OCI-LY3 (cell line): ENCODE measurements at regions not wholly inside any gene's neighbourhood (a gene's known extent, or its start where the extent isn't known, plus 50 kb on each side); places are given as distances from the start of the nearest gene placed in this dataset.
"Not testable (repeated sequence)": the region's sequence is repeated elsewhere in the genome, so short reads cannot be mapped to it uniquely, and the experiment has no call there.

Experiments
- H2AFZ ChIP-seq: fragments of 200-600, 300-600 bp; shearing (Covaris generic); 2 replicates; pipeline ENCODE4 v1.6.0; 2014; ENCODE audit warnings: antibody characterized with exemption, low read depth, low read length
- H3K27ac ChIP-seq: fragments of 200-600, 300-600 bp; sonication (generic); 2 replicates; pipeline ENCODE4 v1.5.1; 2014; ENCODE audit warnings: mild to moderate bottlenecking, low read length, moderate library complexity, mixed read lengths
- H3K27me3 ChIP-seq: fragments of 200-600, 300-600 bp; sonication (generic); 2 replicates; pipeline ENCODE4 v1.6.1; 2014; ENCODE audit warnings: low read depth, low read length, mixed read lengths
- H3K36me3 ChIP-seq: fragments of 200-600, 300-600 bp; sonication (generic); replicated peaks from 2 replicates; pipeline ENCODE3; 2014; ENCODE audit warnings: low read depth, low read length, mixed read lengths
- H3K4me1 ChIP-seq: fragments of 300-600, 200-600 bp; sonication (generic); 2 replicates; pipeline ENCODE4 v1.6.1; 2014; ENCODE audit warnings: low read length, mixed read lengths
- H3K4me2 ChIP-seq: fragments of 200-600, 300-600 bp; sonication (generic); 2 replicates; pipeline ENCODE4 v1.6.1; 2014; ENCODE audit warnings: low read length, mixed read lengths
- H3K4me3 ChIP-seq: fragments of 300-600, 200-600 bp; sonication (generic); 2 replicates; pipeline ENCODE4 v1.5.1; 2014; ENCODE audit warnings: antibody characterized with exemption, mild to moderate bottlenecking, low read length, moderate library complexity
- H3K79me2 ChIP-seq: fragments of 300-600, 200-600 bp; shearing (Covaris generic); 2 replicates; pipeline ENCODE4 v1.6.1; 2014; ENCODE audit warnings: mild to moderate bottlenecking, low read length, mixed read lengths
- H3K9ac ChIP-seq: fragments of 300-600, 200-600 bp; shearing (Covaris generic); 2 replicates; pipeline ENCODE4 v1.6.0; 2014; ENCODE audit warnings: mild to moderate bottlenecking, low read length, moderate library complexity
- H3K9me3 ChIP-seq: fragments of 200-600, 300-600 bp; shearing (Covaris generic); 2 replicates; pipeline ENCODE4 v1.6.1; 2014; ENCODE audit warnings: low read length, mixed read lengths; ENCODE audit not compliant: insufficient read depth
- H4K20me1 ChIP-seq: fragments of 200-600, 300-600 bp; sonication (generic); 2 replicates; pipeline ENCODE4 v1.6.1; 2016; ENCODE audit warnings: low read length, mixed read lengths; ENCODE audit not compliant: insufficient read depth
- EZH2phosphoT487 ChIP-seq: fragments of 200-600 bp; shearing (Covaris generic); IDR thresholded peaks from 2 replicates; pipeline ENCODE4 v1.6.1; 2018; ENCODE audit warnings: antibody characterized with exemption, mixed run types, low read depth
- TF ChIP-seq, protein P1 (sequence below): fragments of 200-600, 300-600 bp; sonication (generic); IDR thresholded peaks from 2 replicates; pipeline ENCODE4 v1.5.1; 2014; ENCODE audit warnings: antibody characterized with exemption, low read length, low read depth

- peak overlapping the region; percentile 62 for H3K9ac ChIP-seq
- H3K4me2 ChIP-seq, result peak overlapping the region; percentile 66
- H3K9me3 ChIP-seq, result no peaks in the 10 kb centered on the region
- H3K79me2 ChIP-seq, result peaks cover 40% of the 10 kb centered on the region
- no peaks in the 10 kb centered on the region for H3K36me3 ChIP-seq
- no peak for TF ChIP-seq EZH2phosphoT487
- H3K27ac ChIP-seq, result peak overlapping the region; percentile 83
- H4K20me1 ChIP-seq, result no peaks in the 10 kb centered on the region
- peaks cover 53% of the 10 kb centered on the region for H3K4me1 ChIP-seq
- no peaks in the 10 kb centered on the region for H3K27me3 ChIP-seq
- peak overlapping the region; percentile 34 for H3K4me3 ChIP-seq
- no peak overlapping the region for H2AFZ ChIP-seq
Observed at GRCh38 chr7:131039836-131040235, 287.8 kb upstream of the MKLN1 start.

- peaks cover 3% of the 10 kb centered on the region for H3K36me3 ChIP-seq
- H3K9ac ChIP-seq, result peak overlapping the region; percentile 62
- H3K27me3 ChIP-seq, result no peaks in the 10 kb centered on the region
- no peak for TF ChIP-seq EZH2phosphoT487
- TF ChIP-seq, protein P1, sequence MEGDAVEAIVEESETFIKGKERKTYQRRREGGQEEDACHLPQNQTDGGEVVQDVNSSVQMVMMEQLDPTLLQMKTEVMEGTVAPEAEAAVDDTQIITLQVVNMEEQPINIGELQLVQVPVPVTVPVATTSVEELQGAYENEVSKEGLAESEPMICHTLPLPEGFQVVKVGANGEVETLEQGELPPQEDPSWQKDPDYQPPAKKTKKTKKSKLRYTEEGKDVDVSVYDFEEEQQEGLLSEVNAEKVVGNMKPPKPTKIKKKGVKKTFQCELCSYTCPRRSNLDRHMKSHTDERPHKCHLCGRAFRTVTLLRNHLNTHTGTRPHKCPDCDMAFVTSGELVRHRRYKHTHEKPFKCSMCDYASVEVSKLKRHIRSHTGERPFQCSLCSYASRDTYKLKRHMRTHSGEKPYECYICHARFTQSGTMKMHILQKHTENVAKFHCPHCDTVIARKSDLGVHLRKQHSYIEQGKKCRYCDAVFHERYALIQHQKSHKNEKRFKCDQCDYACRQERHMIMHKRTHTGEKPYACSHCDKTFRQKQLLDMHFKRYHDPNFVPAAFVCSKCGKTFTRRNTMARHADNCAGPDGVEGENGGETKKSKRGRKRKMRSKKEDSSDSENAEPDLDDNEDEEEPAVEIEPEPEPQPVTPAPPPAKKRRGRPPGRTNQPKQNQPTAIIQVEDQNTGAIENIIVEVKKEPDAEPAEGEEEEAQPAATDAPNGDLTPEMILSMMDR, result peak; percentile 98
- H3K4me1 ChIP-seq, result peaks cover 46% of the 10 kb centered on the region
- no peak overlapping the region for H2AFZ ChIP-seq
- H3K9me3 ChIP-seq, result no peaks in the 10 kb centered on the region
- peak overlapping the region; percentile 42 for H3K4me3 ChIP-seq
- no peaks in the 10 kb centered on the region for H4K20me1 ChIP-seq
- peak overlapping the region; percentile 66 for H3K4me2 ChIP-seq
- peaks cover 34% of the 10 kb centered on the region for H3K79me2 ChIP-seq
- peak overlapping the region; percentile 83; the same call in 1 of the 2 replicates for H3K27ac ChIP-seq
Observed at GRCh38 chr7:131040467-131040932, 287.2 kb upstream of the MKLN1 start.

GRCh38 chr7:131041012-131041695 lies 286.5 kb upstream of the MKLN1 start:
- not testable (repeated sequence) for H4K20me1 ChIP-seq, H3K9me3 ChIP-seq, H2AFZ ChIP-seq, H3K27ac ChIP-seq, H3K36me3 ChIP-seq, H3K27me3 ChIP-seq, H3K9ac ChIP-seq, H3K4me3 ChIP-seq, H3K4me2 ChIP-seq
- peaks cover 42% of the 10 kb centered on the region for H3K4me1 ChIP-seq
- H3K79me2 ChIP-seq, result peaks cover 31% of the 10 kb centered on the region

DNA sequence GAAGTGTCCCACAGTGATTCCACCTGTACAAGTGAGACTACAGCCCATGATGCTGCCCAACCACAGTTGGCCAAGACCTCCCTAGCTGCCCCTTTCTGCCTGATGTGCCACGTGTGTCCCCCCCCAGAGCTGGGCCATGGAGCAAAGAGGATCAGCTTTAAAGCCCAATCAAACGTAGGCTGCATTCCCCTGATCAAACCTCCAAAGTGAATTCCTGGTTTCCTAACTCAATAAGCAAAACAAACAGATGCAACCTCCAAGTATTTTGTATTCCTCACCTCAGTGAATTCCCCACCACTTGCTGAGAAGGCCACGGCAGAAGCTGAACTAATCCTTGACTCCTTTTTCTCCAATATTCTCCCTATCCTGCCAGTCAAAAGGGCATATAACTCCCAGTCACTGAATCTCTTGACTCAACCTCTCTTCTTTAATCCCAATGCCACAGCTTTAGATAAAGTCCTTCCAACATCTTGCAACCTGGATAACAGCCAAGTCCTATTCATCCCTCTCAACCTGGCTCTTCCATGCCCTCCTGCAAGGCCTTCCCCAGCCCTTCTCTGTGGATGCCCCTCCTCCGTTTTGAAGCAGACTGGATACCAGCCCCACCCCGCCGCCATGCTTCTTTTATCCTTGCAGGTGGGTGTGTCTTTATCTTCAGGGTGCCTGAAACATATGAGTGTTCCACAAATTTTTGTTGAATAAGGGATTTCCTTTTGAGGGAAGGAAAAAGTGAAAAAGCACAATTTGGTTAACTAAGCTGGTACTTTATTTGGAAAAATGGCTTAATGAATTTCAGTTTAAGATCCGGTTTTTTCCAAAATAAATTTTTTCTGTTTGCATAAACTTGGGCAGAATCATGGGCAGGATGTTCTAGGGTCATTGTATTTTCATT lies 285.2 kb upstream of the MKLN1 start:
- Histone ChIP-seq H3K36me3 (peaks cover 5% of the 10 kb centered on the region), H3K4me1 (peaks cover 32% of the 10 kb centered on the region), H3K9me3 (no peaks in the 10 kb centered on the region), H2AFZ (no peak overlapping the region), H3K27me3 (no peaks in the 10 kb centered on the region), H4K20me1 (no peaks in the 10 kb centered on the region), H3K27ac (no peak overlapping the region), H3K4me3 (no peak overlapping the region), H3K4me2 (no peak overlapping the region), H3K9ac (no peak overlapping the region), H3K79me2 (peaks cover 22% of the 10 kb centered on the region)
- TF ChIP-seq EZH2phosphoT487, result no peak
- TF ChIP-seq, protein P1, result no peak
